ENCODE measurements at regions not wholly inside any gene's neighbourhood (a gene's known extent, or its start where the extent isn't known, plus 50 kb on each side); places are given as distances from the start of the nearest gene placed in this dataset.

DNA sequence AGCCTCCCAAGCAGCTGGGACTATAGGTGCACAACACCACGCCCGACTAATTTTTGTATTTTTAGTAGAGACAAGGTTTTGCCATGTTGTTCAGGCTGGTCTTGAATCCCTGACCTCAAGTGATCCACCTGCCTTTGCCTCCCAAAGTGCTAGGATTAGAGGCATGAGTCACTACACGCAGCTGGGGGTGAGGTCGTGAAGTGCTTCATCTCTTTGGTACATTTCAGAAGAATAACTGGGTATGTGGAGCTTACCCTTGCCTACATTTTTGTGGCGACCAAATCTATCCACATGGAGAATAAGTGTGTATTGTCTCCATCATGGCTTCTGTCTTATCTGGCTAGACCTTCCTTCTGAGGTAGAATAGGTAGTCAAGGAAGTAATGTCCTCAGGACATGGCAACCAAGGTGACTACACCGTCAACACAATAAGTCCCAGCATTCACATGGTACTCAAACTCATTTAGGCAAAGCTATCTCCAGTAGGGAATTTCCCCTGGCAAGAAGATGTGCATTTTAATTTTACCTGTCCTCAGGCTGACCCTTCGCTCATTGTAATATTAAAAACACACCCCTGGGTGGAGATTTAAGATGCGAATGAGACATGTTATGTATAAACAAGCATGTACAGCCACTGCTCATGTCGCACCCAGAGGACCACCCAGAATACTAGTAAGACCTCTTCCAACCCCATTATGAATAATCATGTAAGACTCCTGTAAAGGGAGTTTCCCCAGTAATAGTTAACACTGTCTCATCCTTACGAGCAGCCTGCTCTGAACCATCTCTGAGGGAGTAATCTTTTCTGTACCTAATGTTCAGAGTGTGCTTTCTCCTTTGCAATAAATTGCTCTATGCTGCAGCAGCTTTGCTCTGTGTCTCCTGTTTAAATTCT lies 1173.2 kb downstream of the TAF11L14 start:
- Histone ChIP-seq H3K9me3 (replicated peaks) (no peaks in the 10 kb centered on the region), H3K27ac (replicated peaks) (no peak overlapping the region), H3K4me1 (no peaks in the 10 kb centered on the region), H3K36me3 (no peaks in the 10 kb centered on the region), H3K27me3 (ENCODE audit: low read depth) (no peaks in the 10 kb centered on the region), H3K4me3 (no peak overlapping the region)
- TF ChIP-seq CTCF (IDR thresholded peaks at IDR 0.05; ENCODE audit: borderline replicate concordance), result no peak
- intact Hi-C loops (cut with micrococcal nuclease), result no loop called here
- no peak for DNase-seq

- DNase-seq, result no peak
- Histone ChIP-seq H3K9me3 (replicated peaks) (no peaks in the 10 kb centered on the region), H3K27ac (replicated peaks) (no peak overlapping the region), H3K36me3 (no peaks in the 10 kb centered on the region), H3K27me3 (ENCODE audit: low read depth) (no peaks in the 10 kb centered on the region), H3K4me1 (no peaks in the 10 kb centered on the region), H3K4me3 (no peak overlapping the region)
- intact Hi-C loops (cut with micrococcal nuclease), result no loop called here
- TF ChIP-seq CTCF (IDR thresholded peaks at IDR 0.05; ENCODE audit: borderline replicate concordance), result no peak
Measured at GRCh38 chr5:18811661-18812060, 1176.3 kb downstream of the CDH18 start.

DNA sequence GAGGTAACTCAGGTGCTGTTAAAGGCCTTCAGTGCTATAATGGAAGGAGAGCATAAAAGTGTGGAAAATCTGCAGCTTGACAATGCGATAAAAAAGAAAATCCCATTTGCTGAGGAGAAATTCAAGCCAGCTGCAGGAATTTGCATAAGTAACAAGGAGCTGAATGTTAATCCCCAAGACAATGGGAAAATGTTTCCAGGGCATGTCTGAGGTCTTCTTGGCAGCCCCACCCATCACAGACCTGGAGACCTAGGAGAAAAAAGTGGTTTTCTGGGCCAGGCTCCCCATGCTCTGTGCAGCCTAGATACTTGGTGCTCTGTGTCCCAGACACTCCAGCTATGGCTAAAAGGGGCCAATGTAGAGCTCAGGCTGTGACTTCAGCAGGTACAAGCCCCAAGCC lies 1159.6 kb downstream of the CDH18 start:
- Histone ChIP-seq H3K4me3 (no peak overlapping the region), H3K9me3 (replicated peaks) (peaks cover 5% of the 10 kb centered on the region), H3K4me1 (no peaks in the 10 kb centered on the region), H3K27ac (replicated peaks) (no peak overlapping the region), H3K27me3 (ENCODE audit: low read depth) (no peaks in the 10 kb centered on the region), H3K36me3 (no peaks in the 10 kb centered on the region)
- intact Hi-C loops (cut with micrococcal nuclease), result no loop called here
- no peak for TF ChIP-seq CTCF (IDR thresholded peaks at IDR 0.05; ENCODE audit: borderline replicate concordance)
- no peak for DNase-seq

- no peak overlapping the region for H3K4me3 ChIP-seq
- no peaks in the 10 kb centered on the region for H3K4me1 ChIP-seq
- TF ChIP-seq CTCF (IDR thresholded peaks at IDR 0.05; ENCODE audit: borderline replicate concordance), result no peak
- intact Hi-C loops (cut with micrococcal nuclease), result no loop called here
- peaks cover 5% of the 10 kb centered on the region for H3K9me3 ChIP-seq (replicated peaks)
- DNase-seq, result no peak
- no peaks in the 10 kb centered on the region for H3K27me3 ChIP-seq (ENCODE audit: low read depth)
- no peaks in the 10 kb centered on the region for H3K36me3 ChIP-seq
- no peak overlapping the region for H3K27ac ChIP-seq (replicated peaks)
Measured at GRCh38 chr5:18829539-18829938, 1158.5 kb downstream of the CDH18 start.

DNA sequence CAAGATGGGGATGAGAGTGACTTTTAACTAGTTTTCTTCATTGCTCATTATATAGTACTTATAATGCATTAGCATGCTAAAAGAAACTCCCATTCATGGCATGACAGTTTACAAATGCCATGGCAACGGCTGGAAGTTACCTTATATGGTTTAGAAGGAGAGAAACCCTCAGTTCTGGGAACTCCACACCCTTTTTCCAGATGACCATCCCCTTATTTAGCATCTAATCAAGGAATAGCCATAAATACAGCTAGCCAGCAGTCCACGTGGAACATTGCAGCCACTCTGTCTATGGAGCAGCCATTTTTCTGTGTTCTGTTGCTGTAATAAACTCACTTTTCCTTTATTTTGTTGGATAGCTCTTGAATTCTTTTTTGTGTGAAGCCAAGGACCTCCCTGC lies 1137.8 kb downstream of the CDH18 start:
- no peak for TF ChIP-seq CTCF (IDR thresholded peaks at IDR 0.05; ENCODE audit: borderline replicate concordance)
- Histone ChIP-seq H3K27ac (replicated peaks) (no peak overlapping the region), H3K36me3 (no peaks in the 10 kb centered on the region), H3K4me3 (no peak overlapping the region), H3K9me3 (replicated peaks) (no peaks in the 10 kb centered on the region), H3K27me3 (ENCODE audit: low read depth) (no peaks in the 10 kb centered on the region), H3K4me1 (no peaks in the 10 kb centered on the region)
- intact Hi-C loops (cut with micrococcal nuclease), result no loop called here
- no peak for DNase-seq

Measured in left ventricle myocardium inferior (tissue), 1 donor.